ENCODE measurements at regions not wholly inside any gene's neighbourhood (a gene's known extent, or its start where the extent isn't known, plus 50 kb on each side); places are given as distances from the start of the nearest gene placed in this dataset.

DNA sequence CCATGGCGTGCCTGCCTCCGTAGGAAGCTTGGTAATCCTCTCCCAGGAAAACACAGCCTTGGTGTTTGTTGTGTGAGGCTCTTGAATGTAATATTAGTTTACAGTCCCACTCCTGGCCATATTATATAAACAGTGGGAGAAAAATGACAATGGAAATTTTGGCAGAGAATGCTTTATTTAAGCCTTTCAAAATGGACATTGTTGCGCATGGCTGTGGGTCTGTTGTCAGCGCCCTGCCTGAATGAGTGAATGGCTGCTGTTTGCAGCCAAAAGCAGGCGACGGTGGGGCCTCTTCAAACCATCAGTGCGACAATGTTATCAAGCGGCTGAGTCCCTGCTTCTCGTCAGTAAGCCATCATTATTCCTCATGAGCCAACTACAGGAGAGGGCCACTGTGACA lies 201.8 kb upstream of the RMST start:
- TF ChIP-seq, protein P1, sequence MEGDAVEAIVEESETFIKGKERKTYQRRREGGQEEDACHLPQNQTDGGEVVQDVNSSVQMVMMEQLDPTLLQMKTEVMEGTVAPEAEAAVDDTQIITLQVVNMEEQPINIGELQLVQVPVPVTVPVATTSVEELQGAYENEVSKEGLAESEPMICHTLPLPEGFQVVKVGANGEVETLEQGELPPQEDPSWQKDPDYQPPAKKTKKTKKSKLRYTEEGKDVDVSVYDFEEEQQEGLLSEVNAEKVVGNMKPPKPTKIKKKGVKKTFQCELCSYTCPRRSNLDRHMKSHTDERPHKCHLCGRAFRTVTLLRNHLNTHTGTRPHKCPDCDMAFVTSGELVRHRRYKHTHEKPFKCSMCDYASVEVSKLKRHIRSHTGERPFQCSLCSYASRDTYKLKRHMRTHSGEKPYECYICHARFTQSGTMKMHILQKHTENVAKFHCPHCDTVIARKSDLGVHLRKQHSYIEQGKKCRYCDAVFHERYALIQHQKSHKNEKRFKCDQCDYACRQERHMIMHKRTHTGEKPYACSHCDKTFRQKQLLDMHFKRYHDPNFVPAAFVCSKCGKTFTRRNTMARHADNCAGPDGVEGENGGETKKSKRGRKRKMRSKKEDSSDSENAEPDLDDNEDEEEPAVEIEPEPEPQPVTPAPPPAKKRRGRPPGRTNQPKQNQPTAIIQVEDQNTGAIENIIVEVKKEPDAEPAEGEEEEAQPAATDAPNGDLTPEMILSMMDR (IDR thresholded peaks at IDR 0.05; ENCODE audit: poor library complexity): no peak
- no peak for TF ChIP-seq EZH2 (IDR thresholded peaks at IDR 0.05; ENCODE audit: borderline replicate concordance)
- TF ChIP-seq EZH2phosphoT487 (IDR thresholded peaks at IDR 0.05; ENCODE audit: low read depth, severe bottlenecking, unreplicated experiment): no peak
